HG02610 (cell line): ENCODE measurements at regions not wholly inside any gene's neighbourhood (a gene's known extent, or its start where the extent isn't known, plus 50 kb on each side); places are given as distances from the start of the nearest gene placed in this dataset.
"Not testable (repeated sequence)": the region's sequence is repeated elsewhere in the genome, so short reads cannot be mapped to it uniquely, and the experiment has no call there.

Experiments used
- ATAC-seq: cut with Tn5 transposase; IDR thresholded peaks from one replicate; pipeline ENCODE4 v1.9.1; 2021; ENCODE audit warnings: mild to moderate bottlenecking, moderate library complexity; ENCODE audit not compliant: unreplicated experiment

DNA sequence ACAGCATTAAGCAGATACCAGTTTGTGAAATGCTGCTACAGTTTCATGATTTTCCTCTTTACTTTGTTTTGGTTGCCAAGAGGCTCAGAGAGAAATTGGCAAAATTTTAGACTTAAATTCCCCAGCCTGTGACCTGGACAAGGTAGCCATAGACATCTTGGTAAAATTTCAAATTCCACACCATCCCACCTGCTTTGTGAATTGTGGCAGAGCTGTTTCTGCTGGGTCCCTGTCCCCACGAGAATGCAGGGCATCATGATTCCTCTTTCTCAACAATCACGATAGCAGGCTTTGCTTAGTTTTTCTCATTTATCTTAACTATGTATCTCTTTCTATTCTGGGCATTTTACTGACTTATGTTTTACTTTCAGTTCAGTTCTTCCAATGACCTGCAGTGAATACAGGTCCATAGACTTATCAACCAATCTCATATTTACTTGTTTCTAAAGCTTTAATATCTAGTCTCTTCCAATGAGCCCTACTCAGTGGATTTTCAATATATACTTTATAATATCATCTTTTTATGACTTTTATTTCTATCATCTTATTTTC, 351.6 kb downstream of the SOCS6 start:
- no peak for ATAC-seq

DNA sequence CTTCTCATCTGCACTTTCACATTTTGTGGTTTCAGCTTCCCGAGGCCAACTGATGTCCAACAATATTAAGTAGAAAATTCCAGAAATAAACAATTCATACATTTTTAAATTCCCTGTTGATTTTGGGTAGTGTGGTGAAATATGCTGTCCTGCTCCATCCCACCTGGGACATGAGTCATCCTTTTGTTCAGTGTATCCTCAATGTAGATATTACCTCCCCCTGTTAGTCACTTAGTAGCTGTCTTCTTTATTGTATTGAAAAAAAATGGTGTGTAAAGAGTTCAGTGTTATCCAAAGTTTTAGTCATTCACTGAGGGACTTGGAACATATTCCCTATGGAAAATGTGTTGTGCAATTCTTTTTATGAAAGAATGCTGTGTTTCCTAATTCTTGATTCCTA, 348.1 kb downstream of the SOCS6 start:
- ATAC-seq, result no peak

GRCh38 chr18:70634576-70635147, 345.8 kb downstream of the SOCS6 start:
- no peak for ATAC-seq

GRCh38 chr18:70627182-70627802, 338.4 kb downstream of the SOCS6 start:
- no peak for ATAC-seq

DNA sequence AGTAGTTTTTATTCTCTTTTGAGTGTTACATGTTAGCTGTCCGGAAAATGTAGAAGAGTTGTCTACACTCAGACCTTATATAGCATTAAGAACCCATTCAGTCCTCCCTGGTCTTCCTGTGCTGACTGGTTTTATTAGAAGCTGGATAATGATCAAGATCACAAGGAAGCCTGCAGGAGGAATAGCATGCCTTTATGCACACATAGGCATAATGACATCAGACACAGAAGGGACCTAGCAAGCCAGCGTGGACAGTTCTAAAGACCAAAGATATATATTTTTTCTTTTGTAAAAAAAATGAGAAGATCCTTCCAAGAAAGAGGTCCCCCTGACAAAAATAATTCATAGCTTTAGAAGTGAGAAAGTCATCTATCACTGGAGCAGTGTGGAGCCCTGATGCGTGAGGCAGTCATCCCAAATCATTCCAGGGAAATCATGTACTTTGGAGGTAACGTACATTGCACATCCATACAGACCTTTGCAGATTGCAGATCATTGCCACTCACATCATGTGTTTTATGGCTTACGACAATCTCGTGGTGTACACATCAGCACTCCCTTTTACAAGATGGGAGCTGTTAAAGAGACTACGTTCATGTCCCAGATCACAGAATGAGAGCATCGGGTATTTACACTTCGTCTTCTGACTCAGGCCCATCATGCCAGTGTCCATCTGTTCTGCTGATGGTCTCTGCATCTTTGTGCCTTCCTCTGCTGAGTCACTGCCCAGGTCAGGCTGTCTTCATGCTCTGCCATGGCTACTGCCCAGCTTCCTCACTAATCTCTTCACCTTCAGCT, 334.0 kb downstream of the SOCS6 start:
- no peak for ATAC-seq

DNA sequence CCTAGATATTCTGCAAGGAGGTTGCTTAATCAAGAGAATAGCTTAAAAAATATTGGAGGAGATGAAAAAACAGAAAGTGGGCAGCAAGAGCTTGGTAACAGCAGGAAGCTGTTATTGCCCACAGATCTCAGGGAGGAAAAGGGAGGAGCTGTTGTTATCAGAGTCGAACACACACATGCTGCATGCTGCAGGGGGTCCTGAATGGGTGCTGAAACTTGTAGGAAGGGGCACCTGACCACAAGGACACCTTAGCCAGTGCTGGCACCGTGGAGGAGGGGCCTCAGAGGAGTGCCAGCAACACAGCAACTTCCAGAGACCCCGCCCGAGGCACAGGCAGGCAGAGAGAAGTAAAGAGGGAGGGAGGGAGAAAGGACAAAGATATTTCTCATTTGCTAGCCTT, 332.9 kb downstream of the SOCS6 start:
- ATAC-seq, result no peak

DNA sequence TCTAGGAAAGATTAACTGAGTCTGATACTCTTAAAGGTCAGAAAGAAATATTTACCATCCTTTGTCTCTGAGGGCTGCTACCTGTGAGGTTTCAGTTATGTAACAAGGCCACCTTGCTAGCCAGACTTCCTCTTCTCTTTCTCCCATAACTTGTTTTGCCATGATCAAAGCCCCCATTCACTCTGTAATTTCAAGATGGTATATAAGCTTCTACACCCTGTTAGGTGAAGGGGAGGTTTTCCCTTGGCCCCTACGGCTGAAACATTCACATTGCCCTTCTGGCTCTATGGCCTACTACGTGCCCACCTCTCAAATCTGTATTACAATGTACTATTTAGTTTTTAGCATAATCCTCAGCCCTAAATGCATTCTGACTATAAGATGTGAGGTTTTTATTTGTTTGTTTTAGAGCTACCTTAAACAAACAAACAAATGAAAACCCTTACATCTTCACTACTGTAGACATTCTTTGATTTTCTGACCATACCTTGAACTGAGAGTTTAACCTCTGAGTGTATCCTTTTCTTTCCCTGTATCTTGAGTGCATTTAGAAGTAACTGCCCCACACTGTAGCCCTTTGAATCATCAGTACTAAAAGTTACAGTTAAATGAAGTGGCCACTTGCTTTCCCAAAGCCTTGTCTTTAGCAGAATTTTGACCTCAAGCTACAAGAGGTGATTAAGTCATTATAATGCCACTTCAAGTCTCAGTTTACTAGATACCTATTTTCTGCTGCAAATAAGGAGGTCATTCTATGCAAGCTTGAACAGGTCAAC, 332.2 kb downstream of the SOCS6 start:
- ATAC-seq, result no peak

DNA sequence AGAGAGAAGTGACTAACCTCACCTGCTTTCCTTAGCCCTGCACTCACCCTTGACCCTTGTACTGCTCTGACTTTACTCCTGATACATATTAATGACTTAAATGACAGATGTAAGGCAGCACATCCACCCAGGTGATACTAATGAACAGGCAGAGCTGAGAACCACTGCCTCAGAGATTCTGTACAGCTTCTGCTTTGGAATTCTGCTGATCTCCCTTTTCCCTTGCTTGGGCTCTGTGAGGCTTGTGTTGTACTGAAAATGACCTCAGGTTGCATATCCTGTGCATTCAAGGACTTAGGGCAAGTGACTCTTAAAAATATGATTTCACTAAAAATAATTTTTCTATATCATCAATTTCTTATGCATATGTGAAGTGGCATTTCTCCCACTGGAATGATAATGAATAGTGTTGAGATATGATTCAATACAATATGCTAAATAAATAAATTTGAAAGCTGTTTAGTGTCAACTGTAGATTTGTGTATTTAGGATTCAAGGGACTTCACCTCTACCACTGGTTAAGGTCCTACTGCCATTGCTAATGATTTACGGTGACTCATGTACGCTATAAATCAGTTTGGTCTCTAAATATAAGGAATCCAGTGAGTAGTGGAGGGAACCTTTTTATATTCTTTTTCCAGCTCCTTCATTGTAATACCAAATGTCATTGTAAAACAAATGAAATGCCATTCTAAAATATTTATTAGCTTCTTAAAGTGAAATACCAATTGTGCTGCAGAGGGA, 328.3 kb downstream of the SOCS6 start:
- ATAC-seq, result no peak

DNA sequence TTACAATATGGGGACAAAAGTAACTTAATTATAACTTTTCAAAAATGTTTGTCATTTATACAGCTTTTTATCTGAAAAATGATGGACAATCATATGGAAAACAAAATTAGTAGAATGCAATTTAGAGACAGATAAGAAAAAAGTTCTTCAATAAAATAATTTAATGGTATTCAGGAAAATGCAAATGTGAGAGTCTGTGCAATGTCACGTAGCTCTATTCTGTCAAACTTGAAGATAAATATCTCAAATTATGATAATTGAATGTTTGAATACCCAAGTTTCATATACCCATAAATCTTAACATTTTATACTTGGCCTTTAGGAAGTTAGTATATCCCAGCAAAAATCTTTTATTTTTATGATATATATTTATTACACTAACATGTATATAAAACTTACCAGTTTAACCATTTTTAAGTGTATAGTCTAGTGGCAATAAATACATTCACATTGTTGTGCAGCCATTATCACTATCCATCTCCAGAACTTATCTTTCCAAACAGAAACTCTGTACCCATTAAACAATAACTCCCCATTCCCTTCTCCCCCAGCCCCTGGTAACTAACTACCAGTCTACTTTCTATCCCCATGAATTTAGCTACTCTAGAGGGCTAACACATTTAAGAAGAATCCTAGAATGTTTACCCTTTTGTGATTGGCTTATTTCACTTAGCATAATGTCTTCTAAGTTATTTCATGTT, 311.5 kb downstream of the SOCS6 start:
- ATAC-seq, result no peak

DNA sequence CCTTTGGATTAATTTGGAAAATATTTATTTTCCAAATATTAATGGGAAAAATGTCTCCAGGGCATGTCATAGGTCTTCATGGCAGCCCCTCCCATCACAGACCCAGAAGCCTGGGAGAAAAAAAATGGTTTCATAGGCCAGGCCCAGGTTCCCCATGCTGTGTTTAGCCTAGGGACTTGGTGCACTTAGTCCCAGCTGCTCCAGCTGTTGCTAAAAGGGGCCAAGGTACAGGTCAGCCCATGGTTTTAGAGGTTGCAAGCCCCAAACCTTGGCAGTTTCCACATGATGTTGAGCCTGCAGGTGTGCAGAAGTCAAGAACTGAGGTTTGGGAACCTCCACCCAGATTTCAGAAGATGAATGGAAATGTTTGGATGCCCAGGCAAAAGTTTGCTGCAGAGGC, 309.6 kb downstream of the SOCS6 start:
- no peak for ATAC-seq

DNA sequence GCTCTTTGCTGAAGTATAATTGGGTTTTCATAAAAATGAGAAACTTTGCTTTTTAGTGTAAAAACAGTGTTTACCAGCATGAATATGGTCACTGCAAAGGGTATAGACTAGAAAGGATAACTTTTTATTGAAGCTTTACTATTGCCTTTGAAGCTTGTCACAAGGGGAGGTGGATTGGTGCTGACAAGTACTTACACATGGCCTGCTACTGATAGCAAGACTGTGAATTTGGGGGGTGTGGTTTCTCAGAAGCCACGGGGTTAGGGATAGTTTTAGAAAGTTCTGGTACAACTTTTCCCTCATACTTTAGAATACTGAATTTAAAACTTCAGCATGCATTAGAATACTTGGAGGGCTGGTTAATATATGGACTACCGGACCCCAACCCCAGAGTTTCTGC, 294.1 kb downstream of the SOCS6 start:
- ATAC-seq, result no peak

- no peak for ATAC-seq
Measured at GRCh38 chr18:70578480-70578879, 289.6 kb downstream of the SOCS6 start.

GRCh38 chr18:70577023-70577420, 288.2 kb downstream of the SOCS6 start:
- ATAC-seq, result no peak

DNA sequence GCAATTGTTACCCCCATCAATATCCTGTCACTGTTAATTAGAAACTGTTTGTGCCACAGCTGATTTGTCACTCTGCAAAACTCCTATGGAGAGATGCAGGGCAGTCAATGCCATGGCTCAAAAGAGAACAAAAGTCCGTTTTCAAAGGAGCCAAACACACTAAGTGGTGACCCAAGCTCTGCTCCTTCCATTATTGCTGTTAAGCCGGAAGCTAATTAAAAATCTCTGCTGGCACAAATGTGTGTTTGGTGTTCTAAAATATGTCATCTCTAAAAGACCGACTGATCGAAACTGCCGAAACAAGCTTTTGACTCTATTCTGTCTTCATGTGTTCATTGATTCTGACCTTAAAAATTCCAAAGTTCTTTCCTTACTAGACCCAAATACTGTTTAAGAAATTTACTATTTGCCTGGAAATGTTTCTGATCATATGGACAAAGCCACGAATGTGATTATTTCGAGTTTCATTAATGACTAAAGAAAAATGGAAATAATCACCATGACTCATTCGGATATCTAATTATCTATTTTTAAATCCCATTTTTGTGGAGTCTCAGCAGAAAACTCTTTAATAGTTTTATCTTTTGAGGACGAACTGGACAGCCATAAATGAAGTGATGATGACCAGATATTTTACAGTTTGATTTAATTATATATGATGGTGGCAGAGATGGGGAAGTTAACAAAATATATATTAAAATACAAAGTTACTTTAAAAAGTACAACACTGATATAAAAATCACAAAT, 287.6 kb downstream of the SOCS6 start:
- ATAC-seq, result no peak

DNA sequence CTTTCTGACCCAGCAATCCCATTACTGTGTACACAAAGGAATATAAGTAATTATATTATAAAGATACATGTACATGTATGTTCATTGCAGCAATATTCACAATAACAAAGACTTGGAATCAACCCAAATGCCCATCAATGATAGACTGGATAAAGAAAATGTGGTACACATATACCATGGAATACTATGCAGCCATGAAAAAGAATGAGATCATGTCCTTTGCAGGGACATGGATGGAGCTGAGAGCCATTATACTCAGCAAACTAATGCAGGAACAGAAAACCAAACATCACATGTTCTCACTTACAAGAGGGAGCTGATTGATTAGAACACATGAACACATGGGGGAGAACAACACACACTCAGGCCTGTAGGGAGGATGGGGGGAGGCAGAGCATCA, 286.1 kb downstream of the SOCS6 start:
- ATAC-seq, result not testable (repeated sequence)

DNA sequence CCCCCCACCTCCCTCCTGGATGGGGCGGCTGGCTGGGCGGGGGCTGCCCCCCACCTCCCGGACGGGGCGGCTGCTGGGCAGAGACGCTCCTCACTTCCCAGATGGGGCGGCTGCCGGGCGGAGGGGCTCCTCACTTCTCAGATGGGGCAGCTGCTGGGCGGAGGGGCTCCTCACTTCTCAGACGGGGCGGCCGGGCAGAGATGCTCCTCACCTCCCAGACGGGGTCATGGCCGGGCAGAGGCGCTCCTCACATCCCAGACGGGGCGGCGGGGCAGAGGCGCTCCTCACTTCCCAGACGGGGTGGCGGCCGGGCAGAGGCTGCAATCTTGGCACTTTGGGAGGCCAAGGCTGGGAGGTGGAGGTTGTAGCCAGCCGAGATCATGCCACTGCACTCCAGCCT, 280.8 kb downstream of the SOCS6 start:
- ATAC-seq, result not testable (repeated sequence)

- ATAC-seq, result no peak
Measured at GRCh38 chr18:70559446-70559845, 270.6 kb downstream of the SOCS6 start.

DNA sequence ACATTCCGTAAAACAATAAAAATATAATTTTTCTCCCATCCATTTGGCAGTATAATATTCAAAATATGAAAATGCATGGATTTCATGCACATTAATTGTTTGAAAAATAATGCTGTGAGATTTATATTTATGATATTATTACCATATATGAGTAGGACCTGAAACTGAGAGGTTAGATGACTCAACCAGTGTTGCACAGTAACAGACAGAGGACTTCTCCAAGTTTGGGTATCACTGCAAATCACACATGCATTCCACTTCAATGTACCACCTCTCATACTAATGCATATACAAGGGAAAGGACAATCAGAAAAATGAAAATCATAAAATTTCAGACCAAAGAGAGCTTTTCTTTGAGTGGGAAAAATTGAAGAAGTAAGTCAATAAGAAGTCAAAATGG, 269.5 kb downstream of the SOCS6 start:
- no peak for ATAC-seq

- no peak for ATAC-seq
Measured at GRCh38 chr18:70554854-70555445, 266.1 kb downstream of the SOCS6 start.
